Large intestine (tissue), 3 donors: ENCODE measurements at regions not wholly inside any gene's neighbourhood (a gene's known extent, or its start where the extent isn't known, plus 50 kb on each side); places are given as distances from the start of the nearest gene placed in this dataset.
A peak's percentile ranks its signal among the peaks of the same experiment; 100 is the strongest.
"Not testable (repeated sequence)": the region's sequence is repeated elsewhere in the genome, so short reads cannot be mapped to it uniquely, and the experiment has no call there.

Experiments
- DNase-seq, 2 donors: peaks; one replicate each; pipeline versions ENCODE4 v3.0.0 to v3.0.0-alpha.2; 2013
- H3K27ac ChIP-seq: one replicate; pipeline ENCODE4 v1.5.1; 2013; ENCODE audit warnings: low read length
- H3K27me3 ChIP-seq: 2 replicates; pipeline ENCODE4 v1.6.1; 2013; ENCODE audit warnings: low read length; ENCODE audit not compliant: control insufficient read depth, insufficient read depth
- H3K36me3 ChIP-seq: 2 replicates; pipeline ENCODE4 v1.6.1; 2013; ENCODE audit warnings: low read length; ENCODE audit not compliant: control insufficient read depth, insufficient read depth
- H3K4me1 ChIP-seq: one replicate; pipeline ENCODE4 v1.6.1; 2013; ENCODE audit warnings: low read length; ENCODE audit not compliant: control insufficient read depth, insufficient read depth
- H3K4me3 ChIP-seq: one replicate; pipeline ENCODE4 v1.5.1; 2013; ENCODE audit warnings: low read length
- H3K9me3 ChIP-seq: one replicate; pipeline ENCODE4 v1.6.1; 2013; ENCODE audit warnings: mild to moderate bottlenecking, low read depth, low read length, moderate library complexity; ENCODE audit not compliant: control insufficient read depth
- WGBS: methylation state at CpG from one replicate; pipeline ENCODE4 v1.1.5; 2013; ENCODE audit warnings: low lambda C conversion rate; ENCODE audit not compliant: insufficient coverage; 5-methylcytosine and 5-hydroxymethylcytosine counted together

DNA sequence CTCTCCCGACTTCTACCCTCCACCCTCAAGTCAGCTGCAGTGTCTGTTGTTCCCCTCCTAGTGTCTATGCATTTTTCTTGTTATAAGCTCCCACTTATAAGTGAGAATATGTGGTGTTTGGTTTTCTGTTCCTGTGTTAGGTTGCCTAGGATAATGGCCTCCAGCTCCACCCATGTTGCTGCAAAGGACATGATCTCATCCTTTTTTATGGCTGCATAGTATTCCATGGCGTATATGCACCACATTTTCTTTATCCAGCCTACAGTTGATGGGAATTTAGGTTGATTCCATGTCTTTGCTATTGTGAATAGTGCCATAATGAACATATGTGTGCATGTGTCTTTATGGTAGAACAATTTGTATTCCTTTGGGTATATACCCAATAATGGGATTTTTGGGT lies 80.7 kb downstream of the SPTSSA start:
- WGBS, result no CpG with 5 or more reads among the region's 2 CpGs

DNA sequence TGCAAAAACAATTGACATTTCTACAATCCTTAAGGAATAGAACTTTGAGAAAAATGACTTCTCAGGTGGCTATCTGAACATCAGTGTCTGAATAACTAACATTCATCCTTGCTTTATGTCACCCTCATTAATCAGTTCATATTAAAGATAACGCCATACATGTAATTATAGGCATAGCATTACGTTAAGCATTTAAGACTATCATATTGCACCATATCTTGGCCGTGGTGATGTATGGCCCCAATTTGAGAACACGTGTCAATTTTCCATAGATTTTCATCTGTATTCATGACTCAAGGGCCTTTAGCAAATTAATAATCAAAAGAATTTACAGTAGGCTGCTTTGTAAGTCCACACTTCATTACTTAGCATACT lies 81.6 kb downstream of the SPTSSA start:
- H3K4me1 ChIP-seq, result peaks cover 4% of the 10 kb centered on the region
- no peak overlapping the region for H3K27ac ChIP-seq
- WGBS, result 50% methylated on average over 2 of the region's 4 CpGs
- H3K27me3 ChIP-seq, result no peaks in the 10 kb centered on the region
- no peaks in the 10 kb centered on the region for H3K36me3 ChIP-seq
- H3K4me3 ChIP-seq, result no peak overlapping the region
- no peak for DNase-seq
- H3K9me3 ChIP-seq, result no peaks in the 10 kb centered on the region

More for the DNA sequence above, 80.7 kb downstream of the SPTSSA start:
- not testable (repeated sequence) for H3K4me3 ChIP-seq, H3K9me3 ChIP-seq, H3K27ac ChIP-seq, H3K36me3 ChIP-seq, H3K27me3 ChIP-seq, DNase-seq, H3K4me1 ChIP-seq

DNA sequence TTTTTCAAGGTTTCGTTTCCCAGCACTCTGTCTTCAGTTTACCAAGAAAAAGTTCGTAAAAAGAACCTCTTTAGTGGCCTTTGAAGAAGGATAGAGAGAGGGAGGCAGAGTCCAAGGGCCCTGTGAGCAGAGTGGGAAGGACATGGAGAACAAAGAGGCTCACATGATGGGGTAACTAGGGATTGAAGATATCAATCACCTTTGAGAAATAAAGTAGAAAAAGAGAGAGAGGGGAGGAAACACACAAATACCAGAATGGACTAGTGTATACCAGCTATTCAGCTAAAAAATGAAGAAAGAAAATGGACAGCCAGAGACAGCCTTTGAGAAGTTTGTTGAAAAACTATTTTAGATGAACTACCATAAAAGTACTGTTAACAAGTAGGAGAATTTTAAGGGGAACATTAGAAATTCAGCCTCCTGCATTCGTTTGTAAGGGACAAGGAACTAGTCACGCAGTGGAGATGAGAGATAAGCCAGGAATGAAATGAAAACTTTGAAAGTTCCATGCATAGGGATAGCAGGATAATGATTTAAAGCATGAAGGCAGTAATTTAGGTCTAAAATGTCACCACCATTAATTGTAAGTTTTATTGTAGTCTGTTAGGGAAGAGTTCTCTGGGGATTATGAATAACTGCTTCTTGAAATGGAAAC lies 82.1 kb downstream of the SPTSSA start:
- DNase-seq, result peak in 1 of 2 donors; percentile 42
- H3K27ac ChIP-seq, result no peak overlapping the region
- H3K27me3 ChIP-seq, result no peaks in the 10 kb centered on the region
- H3K4me3 ChIP-seq, result no peak overlapping the region
- 20% methylated on average over 2 of the region's 4 CpGs for WGBS
- no peaks in the 10 kb centered on the region for H3K36me3 ChIP-seq
- H3K9me3 ChIP-seq, result no peaks in the 10 kb centered on the region
- H3K4me1 ChIP-seq, result peaks cover 6% of the 10 kb centered on the region

DNA sequence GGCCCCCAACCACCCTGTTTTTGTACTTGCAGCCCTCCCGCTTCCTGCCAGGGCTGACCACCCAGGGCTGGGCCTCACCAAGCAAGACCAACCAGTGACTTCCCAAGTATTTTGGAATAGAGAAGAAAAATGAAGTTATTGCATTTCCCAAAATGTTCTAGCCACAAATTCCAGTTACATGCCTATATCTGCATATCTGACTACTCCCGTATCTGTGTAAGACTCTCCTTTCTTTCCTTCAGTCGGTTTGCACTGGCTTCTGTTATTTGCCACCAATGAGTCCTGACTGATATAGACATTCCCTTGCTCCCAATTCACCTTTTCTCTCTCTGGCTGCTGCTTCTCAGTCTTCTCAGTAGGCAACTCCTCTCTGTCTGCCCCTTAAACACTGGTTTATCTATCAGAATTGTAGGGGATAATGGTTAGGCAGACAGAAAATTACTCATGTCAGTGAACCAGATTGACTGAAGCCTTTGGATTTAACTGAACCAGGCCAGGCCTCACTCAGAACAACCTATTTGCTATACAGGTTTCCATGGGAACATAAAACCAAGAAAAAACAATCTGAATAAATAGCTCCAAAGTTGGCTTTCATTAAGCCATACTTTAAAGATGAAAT lies 85.3 kb downstream of the SPTSSA start:
- peaks cover 19% of the 10 kb centered on the region for H3K4me1 ChIP-seq
- no peaks in the 10 kb centered on the region for H3K36me3 ChIP-seq
- no peaks in the 10 kb centered on the region for H3K9me3 ChIP-seq
- H3K27me3 ChIP-seq, result no peaks in the 10 kb centered on the region
- DNase-seq, result no peak
- no peak overlapping the region for H3K4me3 ChIP-seq
- 100% methylated on average over 2 of the region's 3 CpGs for WGBS
- no peak overlapping the region for H3K27ac ChIP-seq

DNA sequence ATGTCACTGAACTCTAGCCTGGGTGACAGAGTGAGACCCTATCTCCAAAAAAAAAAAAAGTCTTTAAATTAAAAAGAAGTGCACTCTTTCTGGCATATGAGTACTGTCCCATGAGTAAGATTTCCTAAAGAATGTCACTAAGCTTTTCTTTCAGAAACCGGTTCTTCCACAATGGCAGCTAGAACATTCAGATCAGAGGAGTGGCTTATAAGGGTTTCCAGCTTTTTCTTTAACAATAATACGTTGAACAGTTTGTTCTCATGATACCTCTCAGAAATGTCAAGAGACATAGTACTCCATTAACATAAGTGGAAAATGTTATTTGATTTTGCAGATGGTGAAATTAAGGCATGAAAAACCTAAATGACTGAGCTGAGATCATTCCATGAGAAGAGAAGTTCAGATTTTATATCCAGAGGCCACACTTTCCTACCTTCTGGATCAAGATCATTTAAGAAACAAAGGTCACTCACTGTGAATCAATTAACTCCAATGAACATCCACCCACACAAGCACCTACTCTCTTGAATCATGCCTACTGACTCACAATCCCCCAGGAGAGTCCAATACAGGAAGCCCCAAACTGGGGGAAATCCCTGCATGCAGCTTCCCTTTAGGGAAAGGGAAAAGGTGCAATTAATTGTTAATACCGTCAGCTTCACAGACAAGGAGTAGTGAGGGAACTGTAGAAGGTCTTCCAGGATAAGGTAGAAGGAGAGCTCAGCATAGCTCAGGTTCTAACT lies 86.9 kb downstream of the SPTSSA start:
- no peaks in the 10 kb centered on the region for H3K9me3 ChIP-seq
- H3K36me3 ChIP-seq, result no peaks in the 10 kb centered on the region
- H3K27ac ChIP-seq, result no peak overlapping the region
- no peak overlapping the region for H3K4me3 ChIP-seq
- 100% methylated on average over 1 of the region's 3 CpGs for WGBS
- peak in 1 of 2 donors; percentile 48 for DNase-seq
- H3K27me3 ChIP-seq, result no peaks in the 10 kb centered on the region
- peaks cover 19% of the 10 kb centered on the region for H3K4me1 ChIP-seq

DNA sequence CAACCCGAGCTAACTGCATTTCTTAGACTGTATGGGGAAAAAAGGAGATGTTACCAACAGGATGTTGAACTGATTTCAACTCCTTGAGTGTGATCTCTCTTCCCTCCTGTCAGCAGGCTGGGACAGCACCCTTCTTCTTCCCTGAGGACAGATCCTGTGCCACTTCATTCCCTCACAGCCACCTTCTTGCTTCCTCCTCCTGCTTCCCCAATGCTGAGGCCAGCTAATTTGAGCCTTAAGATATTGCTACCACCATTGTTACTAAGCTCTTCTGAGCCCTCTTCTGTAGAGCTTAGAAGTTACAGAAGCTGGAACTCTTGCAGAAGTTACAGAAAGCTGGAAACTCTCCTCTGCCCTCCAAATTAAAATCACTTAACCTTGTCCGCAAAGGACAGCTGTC lies 88.8 kb downstream of the SPTSSA start:
- 100% methylated on average over 1 of the region's 2 CpGs for WGBS
- no peaks in the 10 kb centered on the region for H3K9me3 ChIP-seq
- H3K36me3 ChIP-seq, result no peaks in the 10 kb centered on the region
- no peak overlapping the region for H3K4me3 ChIP-seq
- no peaks in the 10 kb centered on the region for H3K27me3 ChIP-seq
- H3K4me1 ChIP-seq, result peaks cover 35% of the 10 kb centered on the region
- peak overlapping the region; percentile 64 for H3K27ac ChIP-seq
- DNase-seq, result no peak

DNA sequence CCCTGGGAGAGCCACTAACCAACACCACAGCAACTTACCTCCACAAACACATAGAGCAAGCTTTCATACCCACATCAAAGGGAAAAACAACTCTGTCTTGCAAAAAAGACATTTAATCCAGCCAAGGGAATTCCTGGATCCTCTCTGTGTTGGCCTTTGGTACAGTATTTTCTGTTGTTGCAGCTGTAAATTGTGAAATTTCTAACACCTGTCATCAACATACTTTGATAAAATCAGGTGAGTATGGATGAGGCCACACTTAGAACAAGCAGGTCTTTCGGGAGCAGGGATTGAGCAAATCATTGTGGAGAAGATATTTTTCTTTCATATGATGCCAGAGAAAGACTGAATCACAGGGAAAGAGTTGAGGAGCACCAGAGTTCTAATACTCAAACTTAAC lies 89.3 kb downstream of the SPTSSA start:
- WGBS, result no CpG with 5 or more reads among the region's 1 CpG
- H3K4me3 ChIP-seq, result no peak overlapping the region
- no peaks in the 10 kb centered on the region for H3K36me3 ChIP-seq
- peak; percentile 44 to 77 for DNase-seq
- H3K27ac ChIP-seq, result peak overlapping the region; percentile 64
- H3K4me1 ChIP-seq, result peaks cover 38% of the 10 kb centered on the region
- H3K27me3 ChIP-seq, result no peaks in the 10 kb centered on the region
- no peaks in the 10 kb centered on the region for H3K9me3 ChIP-seq

DNA sequence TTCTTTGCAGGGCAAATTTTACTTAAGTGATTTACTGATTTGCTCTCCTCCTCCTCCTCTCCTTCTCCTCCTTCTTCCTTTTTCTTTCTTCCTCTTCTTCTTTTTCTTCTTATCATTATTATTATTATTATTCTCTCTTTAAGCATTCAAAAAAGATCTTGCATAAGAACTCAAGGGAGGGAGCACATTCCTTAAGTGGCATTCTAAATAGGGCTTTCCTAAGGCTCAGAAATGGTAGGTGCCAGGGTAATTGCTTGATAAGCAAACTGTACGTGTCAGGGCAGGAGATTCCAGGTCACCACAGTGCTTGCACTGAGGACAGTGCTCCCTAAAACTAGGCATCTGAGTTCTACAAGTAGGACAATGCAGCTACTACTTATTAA lies 92.4 kb downstream of the SPTSSA start:
- Histone ChIP-seq H3K36me3 (no peaks in the 10 kb centered on the region), H3K27ac (peak overlapping the region; percentile 60), H3K9me3 (no peaks in the 10 kb centered on the region), H3K27me3 (no peaks in the 10 kb centered on the region), H3K4me3 (no peak overlapping the region), H3K4me1 (peaks cover 36% of the 10 kb centered on the region)
- WGBS, result no CpG with 5 or more reads among the region's 1 CpG
- no peak for DNase-seq

DNA sequence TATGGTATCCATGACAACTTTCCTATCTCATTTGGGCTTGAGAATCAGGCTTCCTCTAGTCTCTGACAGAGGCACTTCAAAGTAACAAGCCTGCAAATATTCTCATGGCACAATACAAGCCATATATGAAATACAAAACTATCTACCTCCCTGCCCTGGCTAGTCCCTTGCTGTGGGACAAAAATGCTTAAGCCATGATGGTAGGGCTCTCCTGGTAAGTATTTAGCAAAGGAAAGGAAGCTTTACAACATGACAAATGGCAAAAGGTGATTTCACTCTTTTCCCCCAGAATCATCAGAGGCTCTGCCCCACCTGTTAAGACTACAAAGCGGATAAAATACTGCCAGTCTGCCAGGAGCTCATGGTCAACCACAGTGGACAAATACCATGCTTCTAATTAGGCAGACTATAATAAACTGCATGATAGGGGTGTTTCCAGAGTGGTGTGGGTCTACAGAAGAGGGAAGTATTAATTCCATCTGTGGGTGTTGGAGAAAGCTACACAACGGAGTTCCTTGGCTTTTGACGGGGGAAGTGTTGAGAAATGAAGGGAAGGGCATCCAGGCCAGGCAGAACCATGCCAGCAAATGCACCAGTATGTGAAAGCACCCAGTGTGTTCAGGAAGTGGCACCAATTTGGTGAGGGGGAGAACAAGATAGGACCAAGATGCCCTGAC lies 92.9 kb downstream of the SPTSSA start:
- no peaks in the 10 kb centered on the region for H3K9me3 ChIP-seq
- DNase-seq, result no peak
- H3K4me1 ChIP-seq, result peaks cover 36% of the 10 kb centered on the region
- H3K36me3 ChIP-seq, result no peaks in the 10 kb centered on the region
- H3K27me3 ChIP-seq, result no peaks in the 10 kb centered on the region
- H3K27ac ChIP-seq, result peak overlapping the region; percentile 60
- no peak overlapping the region for H3K4me3 ChIP-seq
- WGBS, result no CpG with 5 or more reads among the region's 3 CpGs

DNA sequence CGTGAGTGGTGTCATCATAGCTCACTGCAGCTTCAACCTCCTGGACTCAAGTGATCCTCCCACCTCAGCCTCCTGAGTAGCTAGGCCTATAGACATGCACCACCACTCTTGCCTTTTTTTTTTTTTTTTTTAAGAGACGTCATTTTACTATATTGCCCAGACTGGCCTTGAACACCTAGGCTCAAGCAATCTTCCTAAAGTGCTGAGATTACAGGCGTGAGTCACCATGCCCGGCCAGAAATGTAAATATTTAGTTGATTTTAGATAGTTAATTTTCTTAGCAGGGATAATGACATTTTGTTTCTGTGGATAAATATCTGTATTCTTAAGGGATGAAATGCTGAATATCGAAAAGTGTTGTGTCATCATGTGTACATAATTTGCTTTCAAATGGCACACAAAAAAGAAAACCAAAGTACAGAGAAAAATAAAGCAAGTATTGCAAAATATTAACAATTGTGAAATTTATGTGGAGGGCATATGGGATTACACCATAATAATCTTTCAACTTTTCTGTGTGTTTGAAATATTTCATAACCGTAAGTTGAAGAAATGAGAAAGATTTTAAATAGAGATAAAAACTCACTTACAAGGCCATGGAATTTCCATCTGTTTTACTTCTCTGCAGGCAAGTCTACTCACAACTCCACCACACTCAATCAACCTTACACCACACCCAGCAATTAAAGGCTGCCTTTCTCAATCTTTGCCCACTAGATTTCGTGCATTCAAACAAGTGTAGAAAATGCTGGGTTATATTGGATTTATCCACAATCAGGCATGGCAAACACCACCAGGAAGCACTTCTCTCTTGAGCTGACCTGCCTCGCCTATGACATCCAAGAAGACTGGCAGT lies 93.7 kb downstream of the SPTSSA start:
- Histone ChIP-seq H3K4me1 (peaks cover 34% of the 10 kb centered on the region), H3K9me3 (no peaks in the 10 kb centered on the region), H3K36me3 (no peaks in the 10 kb centered on the region), H3K27ac (peak overlapping the region; percentile 60), H3K27me3 (no peaks in the 10 kb centered on the region), H3K4me3 (no peak overlapping the region)
- WGBS, result 15% methylated on average over 3 of the region's 8 CpGs
- peak; percentile 64 to 82 for DNase-seq
